ENCODE measurements at regions not wholly inside any gene's neighbourhood (a gene's known extent, or its start where the extent isn't known, plus 50 kb on each side); places are given as distances from the start of the nearest gene placed in this dataset.

DNA sequence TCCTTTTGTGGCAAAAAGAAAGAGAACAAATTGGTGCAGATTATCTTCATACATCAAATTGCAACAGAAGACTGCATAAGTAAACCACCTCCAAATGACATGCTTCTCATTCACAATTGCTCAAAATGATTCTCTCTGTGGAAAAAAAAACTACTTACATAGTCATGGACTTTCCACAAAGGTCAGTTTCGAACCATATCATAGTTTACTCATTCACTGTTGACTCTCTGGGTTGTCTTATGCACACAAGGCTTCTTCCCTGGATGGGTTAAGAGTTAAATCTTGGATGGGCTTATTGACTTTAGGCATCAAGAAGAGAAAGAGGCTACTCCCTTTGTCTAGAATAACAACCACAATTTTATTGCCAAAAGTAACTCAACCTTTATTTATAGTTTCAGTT lies 91.3 kb upstream of the RAB27B start:
- Histone ChIP-seq H3K4me3 (ENCODE audit: low read depth in 2 of 2, low read length in 2 of 2) (no peak overlapping the region), H3K27me3 (ENCODE audit: control insufficient read depth, insufficient read depth, low read length) (no peaks in the 10 kb centered on the region), H3K4me1 (ENCODE audit: control insufficient read depth, insufficient read depth, low read length) (no peaks in the 10 kb centered on the region), H3K27ac (ENCODE audit: low read length) (no peak overlapping the region), H3K36me3 (ENCODE audit: control insufficient read depth, insufficient read depth, low read length) (no peaks in the 10 kb centered on the region), H3K9me3 (ENCODE audit: control insufficient read depth, insufficient read depth, low read depth, low read length) (no peaks in the 10 kb centered on the region)
- ChIA-PET CTCF (no interaction called here), POLR2A (no interaction called here)
- no TSS peak for BruUV-seq (replicated peaks)
- intact Hi-C loops (cut with micrococcal nuclease; ENCODE audit: unreplicated experiment), result no loop called here
- DNase-seq (ENCODE audit: low read depth, low spot score), result no peak
- in situ Hi-C loops (cut with HindIII; ENCODE audit: low pct_unique_long_range_greater_than_20kb, low sequenced_read_pairs), result no loop called here
- TF ChIP-seq SIN3A (IDR thresholded peaks at IDR 0.05; ENCODE audit: borderline replicate concordance, insufficient read depth, low read depth, low read length), result no peak
- TF ChIP-seq POLR2AphosphoS5 (IDR thresholded peaks at IDR 0.05; ENCODE audit: low read depth, low read length), result no peak
- TF ChIP-seq, protein P1, sequence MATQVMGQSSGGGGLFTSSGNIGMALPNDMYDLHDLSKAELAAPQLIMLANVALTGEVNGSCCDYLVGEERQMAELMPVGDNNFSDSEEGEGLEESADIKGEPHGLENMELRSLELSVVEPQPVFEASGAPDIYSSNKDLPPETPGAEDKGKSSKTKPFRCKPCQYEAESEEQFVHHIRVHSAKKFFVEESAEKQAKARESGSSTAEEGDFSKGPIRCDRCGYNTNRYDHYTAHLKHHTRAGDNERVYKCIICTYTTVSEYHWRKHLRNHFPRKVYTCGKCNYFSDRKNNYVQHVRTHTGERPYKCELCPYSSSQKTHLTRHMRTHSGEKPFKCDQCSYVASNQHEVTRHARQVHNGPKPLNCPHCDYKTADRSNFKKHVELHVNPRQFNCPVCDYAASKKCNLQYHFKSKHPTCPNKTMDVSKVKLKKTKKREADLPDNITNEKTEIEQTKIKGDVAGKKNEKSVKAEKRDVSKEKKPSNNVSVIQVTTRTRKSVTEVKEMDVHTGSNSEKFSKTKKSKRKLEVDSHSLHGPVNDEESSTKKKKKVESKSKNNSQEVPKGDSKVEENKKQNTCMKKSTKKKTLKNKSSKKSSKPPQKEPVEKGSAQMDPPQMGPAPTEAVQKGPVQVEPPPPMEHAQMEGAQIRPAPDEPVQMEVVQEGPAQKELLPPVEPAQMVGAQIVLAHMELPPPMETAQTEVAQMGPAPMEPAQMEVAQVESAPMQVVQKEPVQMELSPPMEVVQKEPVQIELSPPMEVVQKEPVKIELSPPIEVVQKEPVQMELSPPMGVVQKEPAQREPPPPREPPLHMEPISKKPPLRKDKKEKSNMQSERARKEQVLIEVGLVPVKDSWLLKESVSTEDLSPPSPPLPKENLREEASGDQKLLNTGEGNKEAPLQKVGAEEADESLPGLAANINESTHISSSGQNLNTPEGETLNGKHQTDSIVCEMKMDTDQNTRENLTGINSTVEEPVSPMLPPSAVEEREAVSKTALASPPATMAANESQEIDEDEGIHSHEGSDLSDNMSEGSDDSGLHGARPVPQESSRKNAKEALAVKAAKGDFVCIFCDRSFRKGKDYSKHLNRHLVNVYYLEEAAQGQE (IDR thresholded peaks at IDR 0.05; ENCODE audit: insufficient read depth in 1 of 2, low read depth in 2 of 2, low read length in 1 of 2), result no peak
- no peak for ATAC-seq

DNA sequence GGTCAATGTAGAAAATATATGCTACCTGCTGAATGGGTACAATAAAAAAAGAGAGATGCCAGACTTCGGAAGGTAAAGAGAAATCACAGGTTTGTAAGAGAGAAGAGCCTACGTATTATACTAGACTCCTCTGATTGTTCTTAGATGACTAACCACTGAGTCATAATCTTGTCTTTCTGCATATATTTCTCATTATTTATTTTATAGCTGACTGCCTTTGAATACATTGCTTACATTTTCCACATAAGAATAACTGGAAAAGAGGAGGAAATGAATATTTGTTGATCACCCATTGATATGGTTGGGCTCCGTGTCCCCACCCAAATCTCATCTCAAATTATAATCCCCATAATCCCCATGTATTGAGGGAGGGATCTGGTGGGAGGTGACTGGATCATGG lies 90.3 kb upstream of the RAB27B start:
- POLR2A ChIA-PET, result no interaction called here
- no peak overlapping the region for H3K4me3 ChIP-seq (ENCODE audit: low read depth in 2 of 2, low read length in 2 of 2)
- H3K27me3 ChIP-seq (ENCODE audit: control insufficient read depth, insufficient read depth, low read length), result no peaks in the 10 kb centered on the region
- no peak for ATAC-seq
- H3K9me3 ChIP-seq (ENCODE audit: control insufficient read depth, insufficient read depth, low read depth, low read length), result no peaks in the 10 kb centered on the region
- BruUV-seq (replicated peaks), result no TSS peak
- CTCF ChIA-PET, result no interaction called here
- in situ Hi-C loops (cut with HindIII; ENCODE audit: low pct_unique_long_range_greater_than_20kb, low sequenced_read_pairs) (no loop called here), intact Hi-C loops (cut with micrococcal nuclease; ENCODE audit: unreplicated experiment) (no loop called here)
- H3K4me1 ChIP-seq (ENCODE audit: control insufficient read depth, insufficient read depth, low read length), result no peaks in the 10 kb centered on the region
- H3K27ac ChIP-seq (ENCODE audit: low read length), result no peak overlapping the region
- H3K36me3 ChIP-seq (ENCODE audit: control insufficient read depth, insufficient read depth, low read length), result no peaks in the 10 kb centered on the region
- TF ChIP-seq SIN3A (IDR thresholded peaks at IDR 0.05; ENCODE audit: borderline replicate concordance, insufficient read depth, low read depth, low read length), result no peak
- no peak for TF ChIP-seq POLR2AphosphoS5 (IDR thresholded peaks at IDR 0.05; ENCODE audit: low read depth, low read length)
- TF ChIP-seq TCF7L2 (IDR thresholded peaks at IDR 0.05; ENCODE audit: low read depth, low read length), result no peak
- TF ChIP-seq CTCF (IDR thresholded peaks at IDR 0.05), result no peak
- TF ChIP-seq, protein P1 (IDR thresholded peaks at IDR 0.05; ENCODE audit: insufficient read depth in 1 of 2, low read depth in 2 of 2, low read length in 1 of 2), result no peak
- no peak for DNase-seq (ENCODE audit: low read depth, low spot score)
